ENCODE measurements at regions not wholly inside any gene's neighbourhood (a gene's known extent, or its start where the extent isn't known, plus 50 kb on each side); places are given as distances from the start of the nearest gene placed in this dataset.

GRCh38 chr14:56491299-56492285 is 88.0 kb upstream of the TMEM260 start:
- DNase-seq, result peak in 2 of 3 donors; percentile 16 to 29
- Mint-ChIP-seq H3K9me3 (peaks cover 0 to 4% (median 0%) of the 10 kb centered on the region in 7 donors), H3K4me3 (peak overlapping the region in 1 of 2 donors; percentile 61), H3K27ac (no peak overlapping the region), H3K27me3 (ENCODE audit: low read depth in 3 of 3) (peaks cover 0 to 1% (median under 1%) of the 10 kb centered on the region in 3 donors), H3K36me3 (no peaks in the 10 kb centered on the region), H3K4me1 (peaks cover 4% of the 10 kb centered on the region)
- no peaks in the 10 kb centered on the region for H3K27me3 ChIP-seq (ENCODE audit: control insufficient read depth in 2 of 2, insufficient read depth in 2 of 2, low read length in 2 of 2)
- H2AFZ ChIP-seq (ENCODE audit: insufficient read depth, low read depth, low read length, poor library complexity, severe bottlenecking), result peak overlapping the region; percentile 16
- H3K4me1 ChIP-seq (ENCODE audit: control insufficient read depth in 1 of 2, insufficient read depth in 2 of 2, low read length in 2 of 2), result peaks cover 0 to 3% of the 10 kb centered on the region in 2 donors
- no peaks in the 10 kb centered on the region for H4K20me1 ChIP-seq (ENCODE audit: insufficient read depth, low read length)
- H3K4me2 ChIP-seq (replicated peaks; ENCODE audit: extremely low read depth, low read length, poor library complexity, severe bottlenecking), result no peak overlapping the region
- TF ChIP-seq CTCF (IDR thresholded peaks at IDR 0.05), result peak; percentile 59
- no peaks in the 10 kb centered on the region for H3K36me3 ChIP-seq (replicated peaks in 1 of 2; ENCODE audit: control insufficient read depth in 1 of 2, insufficient read depth in 2 of 2, low read length in 2 of 2)
- intact Hi-C loops (cut with micrococcal nuclease), result loop anchor here (5.0 kb wide), 1 partner anchor 826 kb away; no protein-coding TSS in a partner anchor
- H3K9ac ChIP-seq (ENCODE audit: insufficient read depth, low read length, poor library complexity, severe bottlenecking), result no peak overlapping the region
- H3K27ac ChIP-seq (ENCODE audit: low read depth in 1 of 2, low read length in 2 of 2), result no peak overlapping the region
- H3K79me2 ChIP-seq (ENCODE audit: insufficient read depth, low read length), result no peaks in the 10 kb centered on the region
- no peaks in the 10 kb centered on the region for H3K9me3 ChIP-seq (replicated peaks in 1 of 2; ENCODE audit: control insufficient read depth in 1 of 2, insufficient read depth in 1 of 2, low read length in 2 of 2)
- no peak overlapping the region for H3K4me3 ChIP-seq (replicated peaks in 1 of 3; ENCODE audit: low read depth in 2 of 3, low read length in 3 of 3)
- WGBS (ENCODE audit: insufficient coverage), result 15% methylated on average over 7 of the region's 10 CpGs

- Histone ChIP-seq H3K4me3 (replicated peaks in 1 of 3; ENCODE audit: low read depth in 2 of 3, low read length in 3 of 3) (no peak overlapping the region), H3K4me2 (replicated peaks; ENCODE audit: extremely low read depth, low read length, poor library complexity, severe bottlenecking) (no peak overlapping the region), H3K9ac (ENCODE audit: insufficient read depth, low read length, poor library complexity, severe bottlenecking) (no peak overlapping the region), H3K27ac (ENCODE audit: low read depth in 1 of 2, low read length in 2 of 2) (no peak overlapping the region), H3K9me3 (replicated peaks in 1 of 2; ENCODE audit: control insufficient read depth in 1 of 2, insufficient read depth in 1 of 2, low read length in 2 of 2) (no peaks in the 10 kb centered on the region), H4K20me1 (ENCODE audit: insufficient read depth, low read length) (no peaks in the 10 kb centered on the region), H3K27me3 (ENCODE audit: control insufficient read depth in 2 of 2, insufficient read depth in 2 of 2, low read length in 2 of 2) (no peaks in the 10 kb centered on the region), H3K79me2 (ENCODE audit: insufficient read depth, low read length) (no peaks in the 10 kb centered on the region), H3K4me1 (ENCODE audit: control insufficient read depth in 1 of 2, insufficient read depth in 2 of 2, low read length in 2 of 2) (peaks cover 0 to 3% of the 10 kb centered on the region in 2 donors), H2AFZ (ENCODE audit: insufficient read depth, low read depth, low read length, poor library complexity, severe bottlenecking) (no peak overlapping the region), H3K36me3 (replicated peaks in 1 of 2; ENCODE audit: control insufficient read depth in 1 of 2, insufficient read depth in 2 of 2, low read length in 2 of 2) (no peaks in the 10 kb centered on the region)
- no peak for DNase-seq
- TF ChIP-seq CTCF (IDR thresholded peaks at IDR 0.05), result no peak
- 90% methylated on average over 2 of the region's 3 CpGs for WGBS (ENCODE audit: insufficient coverage)
- peaks cover 0 to 3% (median 0%) of the 10 kb centered on the region in 7 donors for H3K9me3 Mint-ChIP-seq
- no peaks in the 10 kb centered on the region for H3K36me3 Mint-ChIP-seq
- peaks cover 4% of the 10 kb centered on the region for H3K4me1 Mint-ChIP-seq
- H3K27me3 Mint-ChIP-seq (ENCODE audit: low read depth in 3 of 3), result peaks cover 0 to 3% (median 0%) of the 10 kb centered on the region in 3 donors
- H3K27ac Mint-ChIP-seq, result no peak overlapping the region
- intact Hi-C loops (cut with micrococcal nuclease), result loop anchor here (5.0 kb wide), 1 partner anchor 823 kb away; no protein-coding TSS in a partner anchor
- no peak overlapping the region for H3K4me3 Mint-ChIP-seq
These were observed 85.4 kb upstream of the TMEM260 start for GRCh38 chr14:56494167-56494566.

All from CD14-positive monocyte (primary cell).